KMS-11 (cell line): ENCODE measurements at regions not wholly inside any gene's neighbourhood (a gene's known extent, or its start where the extent isn't known, plus 50 kb on each side); places are given as distances from the start of the nearest gene placed in this dataset.

Source experiments
- H2AFZ ChIP-seq: fragments of 200-600 bp; sonication (generic); 2 replicates; pipeline ENCODE4 v1.6.1; 2016; ENCODE audit warnings: antibody characterized with exemption, mixed run types, low read depth
- H3K27ac ChIP-seq: fragments of 200-600 bp; sonication (generic); 2 replicates; pipeline ENCODE4 v1.6.1; 2016; ENCODE audit warnings: mild to moderate bottlenecking, mixed run types
- H3K27me3 ChIP-seq: fragments of 200-600 bp; sonication (generic); 2 replicates; pipeline ENCODE4 v1.6.1; 2017; ENCODE audit warnings: mild to moderate bottlenecking, low read depth, mixed run types, moderate library complexity; ENCODE audit not compliant: insufficient read depth
- H3K36me3 ChIP-seq: fragments of 200-600 bp; sonication (generic); 2 replicates; pipeline ENCODE4 v1.6.1; 2017; ENCODE audit warnings: mild to moderate bottlenecking, mixed run types; ENCODE audit not compliant: insufficient read depth
- H3K4me1 ChIP-seq: fragments of 200-600 bp; sonication (generic); 2 replicates; pipeline ENCODE4 v1.6.1; 2016; ENCODE audit warnings: mild to moderate bottlenecking, low read depth, mixed run types; ENCODE audit not compliant: poor library complexity, severe bottlenecking
- H3K4me2 ChIP-seq: fragments of 200-600 bp; sonication (generic); 2 replicates; pipeline ENCODE4 v1.7.0; 2016; ENCODE audit warnings: mild to moderate bottlenecking, mixed run types
- H3K4me3 ChIP-seq: fragments of 200-600 bp; sonication (generic); IDR thresholded peaks from 2 replicates; pipeline ENCODE4 v1.6.1; 2017; ENCODE audit warnings: low read depth, low read length, mixed read lengths; ENCODE audit not compliant: insufficient read depth
- H3K79me2 ChIP-seq: fragments of 200-600 bp; sonication (generic); 2 replicates; pipeline ENCODE4 v1.6.1; 2016; ENCODE audit warnings: low read depth, mixed run types; ENCODE audit not compliant: insufficient read depth
- H3K9ac ChIP-seq: fragments of 200-600 bp; sonication (generic); 2 replicates; pipeline ENCODE4 v1.6.1; 2016; ENCODE audit warnings: mild to moderate bottlenecking, mixed run types
- H4K20me1 ChIP-seq: fragments of 200-600 bp; sonication (generic); 2 replicates; pipeline ENCODE4 v1.6.1; 2016; ENCODE audit warnings: mild to moderate bottlenecking, mixed run types; ENCODE audit not compliant: insufficient read depth
- TF ChIP-seq, protein P1 (sequence below): fragments of 200-600 bp; sonication (generic); conservative IDR thresholded peaks from 2 replicates; pipeline ENCODE4 v1.6.1; 2017; ENCODE audit warnings: low read depth, mild to moderate bottlenecking, antibody characterized with exemption, low read length, moderate library complexity, mixed read lengths

DNA sequence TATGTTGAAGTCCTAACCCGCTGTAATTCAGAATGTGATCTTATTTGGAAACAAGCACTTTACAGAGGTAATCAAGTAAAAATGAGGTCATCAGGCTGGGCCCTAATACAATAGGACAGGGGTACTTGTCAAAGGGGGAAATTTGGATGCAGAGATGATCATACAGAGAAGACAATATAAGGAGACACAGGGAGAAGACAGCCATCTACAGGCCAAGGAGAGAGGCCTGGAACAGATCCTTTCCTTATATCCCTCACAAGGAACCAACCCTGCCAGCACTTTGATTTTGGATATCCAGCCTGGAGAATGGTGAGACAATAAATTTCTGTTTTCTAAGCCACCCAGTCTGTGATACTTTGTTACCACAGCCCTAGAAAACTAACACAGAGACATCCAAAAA, 104.3 kb downstream of the METTL4 start:
- TF ChIP-seq, protein P1, sequence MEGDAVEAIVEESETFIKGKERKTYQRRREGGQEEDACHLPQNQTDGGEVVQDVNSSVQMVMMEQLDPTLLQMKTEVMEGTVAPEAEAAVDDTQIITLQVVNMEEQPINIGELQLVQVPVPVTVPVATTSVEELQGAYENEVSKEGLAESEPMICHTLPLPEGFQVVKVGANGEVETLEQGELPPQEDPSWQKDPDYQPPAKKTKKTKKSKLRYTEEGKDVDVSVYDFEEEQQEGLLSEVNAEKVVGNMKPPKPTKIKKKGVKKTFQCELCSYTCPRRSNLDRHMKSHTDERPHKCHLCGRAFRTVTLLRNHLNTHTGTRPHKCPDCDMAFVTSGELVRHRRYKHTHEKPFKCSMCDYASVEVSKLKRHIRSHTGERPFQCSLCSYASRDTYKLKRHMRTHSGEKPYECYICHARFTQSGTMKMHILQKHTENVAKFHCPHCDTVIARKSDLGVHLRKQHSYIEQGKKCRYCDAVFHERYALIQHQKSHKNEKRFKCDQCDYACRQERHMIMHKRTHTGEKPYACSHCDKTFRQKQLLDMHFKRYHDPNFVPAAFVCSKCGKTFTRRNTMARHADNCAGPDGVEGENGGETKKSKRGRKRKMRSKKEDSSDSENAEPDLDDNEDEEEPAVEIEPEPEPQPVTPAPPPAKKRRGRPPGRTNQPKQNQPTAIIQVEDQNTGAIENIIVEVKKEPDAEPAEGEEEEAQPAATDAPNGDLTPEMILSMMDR = no peak
- no peaks in the 10 kb centered on the region for H4K20me1 ChIP-seq

DNA sequence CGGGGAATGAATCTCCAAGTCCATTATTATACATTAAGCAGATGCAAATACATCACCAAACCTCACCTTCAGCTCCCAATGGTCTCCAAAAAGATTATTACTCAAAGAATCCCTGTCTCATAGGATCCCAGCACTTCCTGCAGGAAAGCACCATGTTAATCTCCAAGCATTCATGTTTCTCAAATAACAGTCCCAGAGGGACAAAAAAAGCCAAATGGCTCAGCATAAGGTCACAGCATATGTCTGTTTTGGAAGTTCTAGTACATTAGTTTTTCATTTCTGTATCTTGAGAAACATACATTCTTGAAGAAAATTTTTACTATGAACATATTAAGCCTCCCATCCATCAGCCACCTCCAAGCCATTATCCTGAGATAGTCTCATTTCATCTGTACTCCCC, 103.3 kb downstream of the METTL4 start:
- H3K36me3 ChIP-seq = no peaks in the 10 kb centered on the region

More for the DNA sequence above, 104.3 kb downstream of the METTL4 start:
- H3K9ac ChIP-seq = no peak overlapping the region
- H3K4me2 ChIP-seq = no peak overlapping the region
- no peaks in the 10 kb centered on the region for H3K4me1 ChIP-seq
- H3K27ac ChIP-seq = no peak overlapping the region
- no peaks in the 10 kb centered on the region for H3K27me3 ChIP-seq
- H3K36me3 ChIP-seq = no peaks in the 10 kb centered on the region
- H3K4me3 ChIP-seq = no peak overlapping the region
- H3K79me2 ChIP-seq = no peaks in the 10 kb centered on the region
- no peak overlapping the region for H2AFZ ChIP-seq

DNA sequence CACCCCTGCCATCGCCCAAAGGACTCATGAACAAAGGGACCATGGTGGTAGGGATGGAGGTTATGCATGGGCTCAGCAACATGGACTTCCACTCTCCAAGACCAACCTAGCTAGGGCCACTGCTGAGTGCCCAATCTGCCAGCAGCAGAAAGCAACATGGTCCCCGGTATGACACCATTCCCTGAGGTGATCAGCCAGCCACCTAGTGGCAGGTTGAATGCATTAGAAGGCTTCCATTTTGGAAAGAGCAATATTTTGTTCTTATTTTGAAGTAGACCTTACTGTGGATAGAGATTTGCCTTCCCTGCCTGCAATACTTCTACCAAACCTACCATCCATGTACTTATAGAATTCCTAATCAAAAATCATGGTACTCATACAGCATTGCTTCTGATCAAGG, 99.8 kb downstream of the METTL4 start:
- Histone ChIP-seq H2AFZ (no peak overlapping the region), H4K20me1 (no peaks in the 10 kb centered on the region), H3K9ac (no peak overlapping the region), H3K27me3 (no peaks in the 10 kb centered on the region), H3K27ac (no peak overlapping the region), H3K4me1 (no peaks in the 10 kb centered on the region), H3K4me2 (no peak overlapping the region), H3K79me2 (no peaks in the 10 kb centered on the region), H3K36me3 (no peaks in the 10 kb centered on the region), H3K4me3 (no peak overlapping the region)
- TF ChIP-seq, protein P1 = peak; percentile 49

More for the DNA sequence above, 103.3 kb downstream of the METTL4 start:
- Histone ChIP-seq H2AFZ (no peak overlapping the region), H3K9ac (no peak overlapping the region), H3K79me2 (no peaks in the 10 kb centered on the region), H3K4me1 (no peaks in the 10 kb centered on the region), H3K4me2 (no peak overlapping the region), H4K20me1 (no peaks in the 10 kb centered on the region), H3K4me3 (no peak overlapping the region), H3K27me3 (no peaks in the 10 kb centered on the region), H3K27ac (no peak overlapping the region)
- TF ChIP-seq, protein P1 = no peak

DNA sequence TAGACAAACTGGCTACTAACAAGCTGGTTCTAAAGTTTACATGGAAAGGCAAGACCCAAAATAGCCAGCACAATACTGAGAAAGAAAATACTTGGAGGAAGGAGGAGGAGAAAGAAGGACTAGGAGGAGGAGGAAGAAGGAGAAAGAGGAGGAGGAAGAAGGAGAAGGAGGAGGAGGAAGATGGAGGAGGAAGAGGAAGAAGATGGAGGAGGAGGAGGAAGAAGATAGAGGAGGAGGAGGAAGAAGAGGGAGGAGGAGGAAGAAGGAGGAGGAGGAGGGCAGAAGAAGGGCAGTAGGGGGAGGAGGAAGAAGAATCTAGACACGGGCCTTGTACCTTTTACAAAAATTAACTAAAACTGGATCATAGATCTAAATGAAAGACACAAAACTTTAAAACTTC, 92.6 kb downstream of the METTL4 start:
- no peak overlapping the region for H3K9ac ChIP-seq
- no peak overlapping the region for H3K27ac ChIP-seq
- H3K4me3 ChIP-seq = no peak overlapping the region
- no peaks in the 10 kb centered on the region for H3K4me1 ChIP-seq
- H4K20me1 ChIP-seq = no peaks in the 10 kb centered on the region
- TF ChIP-seq, protein P1 = no peak
- H3K4me2 ChIP-seq = no peak overlapping the region
- H3K79me2 ChIP-seq = no peaks in the 10 kb centered on the region
- no peaks in the 10 kb centered on the region for H3K27me3 ChIP-seq
- H2AFZ ChIP-seq = no peak overlapping the region
- no peaks in the 10 kb centered on the region for H3K36me3 ChIP-seq

DNA sequence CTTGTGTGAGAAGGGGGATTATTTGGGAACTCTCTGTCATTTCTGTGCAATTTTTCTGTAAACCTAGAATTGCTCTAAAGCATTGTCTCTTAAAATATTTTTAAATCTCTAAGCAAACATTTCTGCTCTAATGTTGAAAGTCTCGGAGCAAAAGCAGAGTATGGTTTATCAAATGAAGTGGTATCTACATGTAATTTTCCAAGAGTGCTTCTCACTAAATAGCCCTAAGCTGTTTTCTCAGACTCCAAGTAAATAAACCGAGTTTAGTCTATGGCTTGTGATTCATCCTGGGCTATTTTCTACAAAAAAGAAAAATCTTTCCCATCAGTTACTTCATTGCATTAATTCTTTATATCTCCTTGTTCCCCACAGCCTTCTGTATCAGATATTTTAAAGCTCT, 90.8 kb downstream of the METTL4 start:
- no peaks in the 10 kb centered on the region for H3K36me3 ChIP-seq
- H2AFZ ChIP-seq = no peak overlapping the region
- H3K27me3 ChIP-seq = no peaks in the 10 kb centered on the region
- no peak overlapping the region for H3K27ac ChIP-seq
- H4K20me1 ChIP-seq = no peaks in the 10 kb centered on the region
- H3K4me3 ChIP-seq = no peak overlapping the region
- no peaks in the 10 kb centered on the region for H3K79me2 ChIP-seq
- TF ChIP-seq, protein P1 = no peak
- no peak overlapping the region for H3K9ac ChIP-seq
- H3K4me1 ChIP-seq = no peaks in the 10 kb centered on the region
- no peak overlapping the region for H3K4me2 ChIP-seq
